HepG2 (cell line): ENCODE measurements at regions not wholly inside any gene's neighbourhood (a gene's known extent, or its start where the extent isn't known, plus 50 kb on each side); places are given as distances from the start of the nearest gene placed in this dataset.

Experiments
- BRF2 ChIP-seq: sonication (generic); formaldehyde crosslinking; IDR thresholded peaks from 2 replicates; pipeline ENCODE4 v1.8.1; 2022; ENCODE audit warnings: mild to moderate bottlenecking, missing genetic modification reagents
- CCDC6 ChIP-seq: sonication (generic); formaldehyde crosslinking; IDR thresholded peaks from 2 replicates; pipeline ENCODE4 v1.8.1; 2022; ENCODE audit warnings: mild to moderate bottlenecking, missing genetic modification reagents, moderate library complexity
- DZIP1 ChIP-seq: sonication (generic); formaldehyde crosslinking; IDR thresholded peaks from 2 replicates; pipeline ENCODE4 v1.5.0; 2020; ENCODE audit warnings: mild to moderate bottlenecking, missing genetic modification reagents
- E2F1 ChIP-seq: sonication (generic); formaldehyde crosslinking; IDR thresholded peaks from 2 replicates; pipeline ENCODE4 v1.5.0; 2020; ENCODE audit warnings: missing genetic modification reagents
- ETV6 ChIP-seq: sonication (generic); formaldehyde crosslinking; conservative IDR thresholded peaks from 2 replicates; pipeline ENCODE4 v1.4.0; 2020; ENCODE audit warnings: missing genetic modification reagents
- EZH2 ChIP-seq: conservative IDR thresholded peaks from 2 replicates; pipeline ENCODE4 v1.6.1; 2012; ENCODE audit warnings: mild to moderate bottlenecking, low read depth, low read length, moderate library complexity
- IKZF4 ChIP-seq: sonication (generic); formaldehyde crosslinking; IDR thresholded peaks from 2 replicates; pipeline ENCODE4 v1.5.1; 2020; ENCODE audit warnings: borderline replicate concordance, mild to moderate bottlenecking, low read depth, missing genetic modification reagents; ENCODE audit errors: not compliant biosample characterization
- IKZF5 ChIP-seq: IDR thresholded peaks from 2 replicates; pipeline ENCODE4 v1.6.1; 2018; ENCODE audit warnings: missing genetic modification reagents, mild to moderate bottlenecking, missing compliant biosample characterization
- LBX2 ChIP-seq: sonication (generic); formaldehyde crosslinking; IDR thresholded peaks from 2 replicates; pipeline ENCODE4 v1.5.0; 2020; ENCODE audit warnings: missing genetic modification reagents, mild to moderate bottlenecking, borderline replicate concordance
- MAZ ChIP-seq, 2 experiments: sonication (generic) in 1 of 2; formaldehyde crosslinking in 1 of 2; IDR thresholded peaks; 2 replicates each; pipeline versions ENCODE4 v1.5.0 to v1.6.1; 2012 to 2020; ENCODE audit warnings: low read depth in 2 of 2, mild to moderate bottlenecking in 2 of 2, borderline replicate concordance in 1 of 2, improper control_type of control experiment in 1 of 2, low read length in 1 of 2, missing genetic modification reagents in 1 of 2, moderate library complexity in 1 of 2
- MIXL1 ChIP-seq: IDR thresholded peaks from 2 replicates; pipeline ENCODE4 v1.6.1; 2016
- NCOA1 ChIP-seq: sonication (generic); formaldehyde crosslinking; IDR thresholded peaks from 2 replicates; pipeline ENCODE4 v1.9.0; 2021; ENCODE audit warnings: missing genetic modification reagents
- NR2F2 ChIP-seq: IDR thresholded peaks from 2 replicates; pipeline ENCODE4 v1.6.1; 2012; ENCODE audit warnings: low read depth, inconsistent platforms, borderline replicate concordance
- POLR2AphosphoS2 ChIP-seq: IDR thresholded peaks from 2 replicates; pipeline ENCODE4 v1.6.1; 2011; ENCODE audit warnings: low read depth, low read length, improper control_type of control experiment
- RBM39 ChIP-seq: fragments of 200-400 bp; formaldehyde crosslinking; IDR thresholded peaks from one replicate; pipeline ENCODE4 v1.6.1; 2018; ENCODE audit warnings: antibody characterized with exemption, mild to moderate bottlenecking, low read depth, low read length; ENCODE audit not compliant: poor library complexity, severe bottlenecking
- RFX1 ChIP-seq: fragments of 450-650 bp; IDR thresholded peaks from 2 replicates; pipeline ENCODE4 v1.6.1; 2017
- ZC3H13 ChIP-seq: sonication (generic); formaldehyde crosslinking; IDR thresholded peaks from 2 replicates; pipeline ENCODE4 v1.8.1; 2023; ENCODE audit warnings: mild to moderate bottlenecking, missing genetic modification reagents, moderate library complexity
- ZNF30 ChIP-seq: sonication (generic); formaldehyde crosslinking; IDR thresholded peaks from 2 replicates; pipeline ENCODE4 v1.5.0; 2020; ENCODE audit warnings: mild to moderate bottlenecking, missing genetic modification reagents
- ZNF501 ChIP-seq: sonication (generic); formaldehyde crosslinking; IDR thresholded peaks from 2 replicates; pipeline ENCODE4 v1.5.1; 2020; ENCODE audit warnings: mild to moderate bottlenecking, moderate library complexity, missing genetic modification reagents
- ZNF547 ChIP-seq: sonication (generic); formaldehyde crosslinking; IDR thresholded peaks from 2 replicates; pipeline ENCODE4 v1.5.1; 2020; ENCODE audit warnings: mild to moderate bottlenecking, missing genetic modification reagents
- ZNF589 ChIP-seq: sonication (generic); formaldehyde crosslinking; conservative IDR thresholded peaks from 2 replicates; pipeline ENCODE4 v1.8.0; 2022; ENCODE audit warnings: mild to moderate bottlenecking, moderate library complexity, missing genetic modification reagents

- TF ChIP-seq MIXL1 (CRISPR knock-in tag) (0 out of 2 replicates have a peak, but pooled peaks have one; percentile 11), ZC3H13 (CRISPR knock-in tag) (peak; percentile 92), ZNF589 (peak; percentile 72; the same call in 1 of the 2 replicates), LBX2 (0 out of 2 replicates have a peak, but pooled peaks have one; percentile 47), MAZ (IDR thresholded peaks at IDR 0.05; ENCODE audit: borderline replicate concordance, low read depth, low read length) (no peak), MAZ (CRISPR knock-in tag; IDR thresholded peaks at IDR 0.05; ENCODE audit: low read depth) (peak; percentile 34; the same call in 1 of the 2 replicates), ZNF547 (peak; percentile 87; the same call in 1 of the 2 replicates), BRF2 (CRISPR knock-in tag) (peak; percentile 70; the same call in 1 of the 2 replicates), E2F1 (peak; percentile 27; the same call in 1 of the 2 replicates), POLR2AphosphoS2 (0 out of 2 replicates have a peak, but pooled peaks have one; percentile 13), DZIP1 (CRISPR knock-in tag) (0 out of 2 replicates have a peak, but pooled peaks have one; percentile 35), NCOA1 (CRISPR knock-in tag) (peak; percentile 70; the same call in 1 of the 2 replicates), RFX1 (peak; percentile 90), IKZF5 (CRISPR knock-in tag) (peak; percentile 46; the same call in 1 of the 2 replicates), ZNF501 (CRISPR knock-in tag) (peak; percentile 86), CCDC6 (CRISPR knock-in tag) (0 out of 2 replicates have a peak, but pooled peaks have one; percentile 26), ETV6 (0 out of 2 replicates have a peak, but pooled peaks have one; percentile 29), NR2F2 (0 out of 2 replicates have a peak, but pooled peaks have one; percentile 13), RBM39 (peak; percentile 77), IKZF4 (CRISPR knock-in tag) (peak; percentile 55), ZNF30 (CRISPR knock-in tag) (no peak), EZH2 (no peak)
These were observed 105.3 kb upstream of the HNRNPU start (continued) for GRCh38 chr1:244969355-244970235.
